LHCN-M2 (cell line): ENCODE measurements at regions not wholly inside any gene's neighbourhood (a gene's known extent, or its start where the extent isn't known, plus 50 kb on each side); places are given as distances from the start of the nearest gene placed in this dataset.
"Not testable (repeated sequence)": the region's sequence is repeated elsewhere in the genome, so short reads cannot be mapped to it uniquely, and the experiment has no call there.

Source experiments
- DNase-seq: peaks from one replicate; pipeline ENCODE4 v3.0.0-alpha.2; 2012; ENCODE audit warnings: low read depth

DNA sequence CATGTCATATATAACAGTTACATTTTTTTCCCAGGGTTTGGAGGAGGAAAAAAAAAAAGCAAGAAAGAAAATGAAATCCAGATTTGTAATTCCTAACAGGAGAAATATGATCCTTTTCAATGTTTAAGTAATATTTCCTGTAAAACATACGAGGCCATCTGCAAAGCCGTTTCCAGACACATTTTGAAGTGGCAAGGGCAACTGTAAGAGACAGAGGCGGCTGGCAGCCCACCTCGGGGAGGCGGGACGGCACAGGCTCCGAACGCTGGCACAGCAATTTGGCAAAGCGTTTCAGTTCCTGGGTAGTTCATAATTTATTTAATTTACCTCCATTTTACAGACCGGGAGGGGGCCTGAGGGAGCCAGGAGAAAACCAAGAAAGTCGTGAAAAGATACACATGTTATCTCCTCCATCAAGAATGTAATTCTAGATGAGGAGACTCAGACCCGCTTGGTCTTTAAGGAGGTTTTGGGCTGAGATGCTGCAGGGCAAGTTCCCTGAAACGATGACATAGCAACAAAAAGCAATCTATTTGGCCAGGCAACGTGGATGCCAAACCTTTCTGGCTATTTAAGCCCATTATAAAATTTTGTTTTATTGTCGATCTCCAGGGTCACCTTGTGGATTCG, 448.5 kb upstream of the MKI67 start:
- DNase-seq: no peak

DNA sequence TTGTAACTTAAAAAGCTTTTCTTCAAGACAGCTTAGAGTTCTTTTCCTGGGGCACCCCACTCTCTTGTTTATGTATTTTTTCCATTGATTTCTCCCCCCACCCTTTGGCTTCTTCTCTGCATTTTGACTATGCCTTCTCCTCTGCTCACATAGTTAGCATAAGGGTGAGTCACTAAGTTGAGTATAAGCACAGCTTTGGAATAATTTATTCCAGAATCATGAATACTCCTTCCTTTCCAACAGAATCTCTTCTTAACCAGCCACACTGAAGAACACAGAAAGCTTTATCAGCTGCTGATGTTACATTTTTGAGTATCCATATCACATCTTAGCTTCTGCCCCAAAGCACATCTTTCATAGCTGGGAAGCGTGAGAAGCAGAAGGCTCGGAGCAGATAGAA, 449.5 kb upstream of the MKI67 start:
- DNase-seq: no peak

DNA sequence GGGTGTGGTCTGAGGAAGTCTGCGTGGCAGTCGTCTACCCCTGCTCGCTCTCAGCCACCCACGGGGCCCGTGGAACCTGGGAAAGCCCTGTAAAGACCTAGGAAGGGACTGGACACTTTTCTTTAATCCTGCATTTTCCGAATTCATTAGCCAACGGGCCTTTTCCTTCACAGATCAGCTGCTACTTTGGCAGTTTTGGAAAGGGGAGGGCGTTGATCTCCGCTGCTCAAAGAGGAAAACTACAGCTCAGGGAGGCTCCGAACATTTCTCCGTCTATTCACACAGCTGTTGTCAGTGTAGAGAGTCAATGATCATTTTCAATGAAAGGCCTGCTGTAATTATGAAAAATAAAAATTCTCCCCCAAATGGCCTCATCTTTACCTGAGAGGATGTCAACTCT, 450.1 kb upstream of the MKI67 start:
- DNase-seq: no peak

DNA sequence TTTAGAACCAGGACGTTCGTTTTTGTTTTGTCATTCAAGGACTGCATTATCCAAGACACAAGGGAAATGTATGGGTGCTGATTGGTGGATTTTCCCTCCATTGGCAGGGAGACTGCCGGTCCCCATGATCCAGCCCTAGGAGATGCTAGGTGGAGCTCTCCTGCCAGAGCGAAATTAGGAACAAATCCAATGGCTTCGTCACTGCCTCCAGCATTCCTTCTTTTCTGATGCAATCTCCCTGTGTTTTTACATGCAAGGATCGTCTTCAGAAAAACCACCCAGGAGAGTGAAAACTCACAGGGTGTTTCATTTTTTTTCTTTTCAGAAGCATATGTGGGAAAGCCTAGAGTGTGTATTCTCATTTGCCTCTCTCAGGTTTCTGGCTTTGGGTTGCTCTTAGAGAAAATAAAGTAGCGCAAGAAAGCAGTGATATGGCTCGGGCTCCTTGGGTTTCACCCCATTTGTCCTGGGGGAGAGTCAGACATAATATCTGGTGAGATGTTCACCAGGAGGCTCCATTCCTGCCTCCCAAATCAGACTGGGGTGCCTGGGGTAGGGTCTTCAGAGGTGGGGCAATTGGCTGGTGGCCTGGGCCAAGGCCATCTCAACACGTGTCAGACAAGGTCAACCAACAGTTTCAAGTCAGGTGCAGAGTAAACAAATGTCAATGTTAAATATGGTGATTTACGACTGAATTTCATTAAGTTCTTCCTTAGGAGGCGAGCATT, 450.9 kb upstream of the MKI67 start:
- DNase-seq: no peak

DNA sequence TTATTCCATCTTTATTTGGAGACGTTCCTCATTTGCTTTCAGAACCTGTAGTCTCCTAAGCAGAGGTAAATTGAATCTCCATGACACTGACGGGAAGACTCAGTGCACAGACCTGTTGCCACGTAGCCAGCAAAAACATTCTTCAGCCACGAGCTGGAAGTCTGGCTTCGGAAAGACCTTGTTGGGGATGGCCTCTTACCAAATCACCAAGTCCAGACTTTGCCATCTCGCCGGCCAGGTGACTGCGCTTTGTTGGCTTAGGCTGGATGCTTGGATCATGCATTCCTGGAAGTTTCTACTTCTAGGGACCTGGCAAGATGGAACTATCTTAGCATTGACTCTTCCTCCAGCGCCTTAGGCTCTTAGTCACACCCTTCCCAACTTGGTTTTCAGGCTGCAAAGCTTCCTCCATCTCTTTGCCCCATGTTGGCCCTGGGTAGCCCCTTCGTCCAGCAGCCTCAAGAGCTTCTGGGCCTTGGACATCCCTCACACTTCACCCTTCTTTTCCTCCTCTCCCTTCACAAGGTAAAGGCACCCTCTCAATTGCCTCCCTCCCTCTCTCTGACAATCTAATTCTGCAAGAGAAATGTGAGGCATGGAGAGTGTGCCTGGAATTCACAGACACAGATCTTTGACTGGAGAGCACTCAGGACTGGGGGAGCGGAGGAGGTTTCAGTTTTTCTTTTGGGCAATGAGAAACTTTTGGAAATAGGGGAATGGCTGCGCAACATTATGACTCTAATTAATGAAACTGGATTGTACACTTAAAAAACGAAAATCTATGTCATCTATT, 451.9 kb upstream of the MKI67 start:
- DNase-seq: no peak

DNA sequence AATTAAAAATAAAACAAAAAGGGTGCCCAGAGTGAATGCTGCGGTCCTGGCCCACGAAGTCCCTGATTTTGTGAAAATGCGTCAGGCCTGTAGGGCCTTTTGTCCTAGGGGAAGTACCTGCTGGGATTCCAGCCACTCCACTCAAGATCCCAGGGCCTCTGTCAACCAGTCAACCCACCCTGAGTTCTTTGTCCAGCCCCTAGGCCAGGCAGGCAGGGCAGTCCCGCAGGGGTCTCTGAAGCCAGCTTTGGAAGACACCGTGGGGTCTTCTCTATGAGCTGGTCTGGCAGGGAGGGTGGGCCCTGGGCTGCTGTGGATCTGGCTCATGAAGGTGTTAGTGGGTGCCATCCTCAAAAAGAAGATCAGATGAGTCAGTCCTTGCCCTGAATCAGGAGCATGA, 452.5 kb upstream of the MKI67 start:
- no peak for DNase-seq

DNA sequence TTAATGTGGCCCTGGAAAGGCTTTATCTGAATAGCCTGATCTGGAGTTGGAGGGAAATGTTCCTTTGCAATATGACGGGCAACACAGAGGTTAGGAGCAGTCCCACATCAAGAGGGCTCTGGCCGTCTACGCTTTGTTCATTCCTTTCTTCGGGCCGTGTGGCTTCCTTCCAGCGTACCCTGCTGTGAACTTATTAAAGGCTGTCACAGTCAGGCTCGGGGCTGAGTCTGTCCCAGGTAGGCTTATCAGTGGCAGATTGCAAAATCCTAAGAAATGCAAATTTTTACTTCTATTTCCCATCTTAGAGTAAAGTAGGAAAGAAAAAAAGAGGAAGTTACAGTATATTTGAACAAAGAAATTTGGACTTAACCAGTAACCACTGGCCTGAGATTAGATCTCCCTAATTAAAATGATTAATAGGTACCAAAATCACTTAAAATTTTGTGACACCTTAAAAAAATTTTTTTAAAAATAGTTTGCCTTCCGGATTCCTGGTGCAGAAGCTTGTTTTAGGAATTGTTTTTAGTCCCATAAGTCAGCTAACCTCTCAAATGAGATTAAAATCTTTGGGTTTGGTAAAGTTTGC, 453.1 kb upstream of the MKI67 start:
- DNase-seq: no peak

DNA sequence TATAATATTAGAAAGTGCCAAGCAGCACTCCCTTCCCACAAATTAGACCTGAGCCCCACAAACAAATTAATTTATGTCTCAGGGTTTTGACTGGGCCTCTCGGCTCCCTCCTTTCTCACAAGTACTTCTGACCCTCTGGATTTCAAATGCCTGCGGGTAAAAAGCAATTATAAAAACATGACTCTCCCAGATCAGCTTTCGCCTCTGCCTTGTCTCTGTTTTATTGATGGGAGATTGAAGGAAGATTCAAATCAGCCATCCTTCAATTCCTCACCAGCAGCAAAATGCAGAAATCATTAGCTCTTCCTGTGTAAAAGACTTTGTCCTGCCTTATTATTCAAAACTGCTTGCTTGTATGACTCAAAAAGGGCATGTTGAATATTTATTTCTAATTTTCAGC, 453.7 kb upstream of the MKI67 start:
- DNase-seq: no peak

DNA sequence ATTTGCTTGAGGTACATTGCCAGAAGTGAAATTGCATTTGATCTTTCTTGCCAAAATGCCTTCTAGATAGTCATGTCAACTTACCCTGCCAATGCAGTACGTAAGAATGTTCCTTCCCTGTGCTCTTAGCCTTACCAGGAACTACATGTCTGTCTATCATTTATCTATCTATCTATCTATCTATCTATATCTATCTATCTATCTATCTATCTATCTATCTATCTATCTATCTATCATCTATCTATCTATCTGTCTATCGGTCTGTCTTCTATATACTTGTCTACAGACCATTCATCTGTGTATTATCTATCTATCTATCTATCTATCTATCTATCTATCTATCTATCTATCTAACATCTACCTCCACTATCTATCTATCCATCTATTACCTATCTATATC, 456.9 kb upstream of the MKI67 start:
- DNase-seq: not testable (repeated sequence)

DNA sequence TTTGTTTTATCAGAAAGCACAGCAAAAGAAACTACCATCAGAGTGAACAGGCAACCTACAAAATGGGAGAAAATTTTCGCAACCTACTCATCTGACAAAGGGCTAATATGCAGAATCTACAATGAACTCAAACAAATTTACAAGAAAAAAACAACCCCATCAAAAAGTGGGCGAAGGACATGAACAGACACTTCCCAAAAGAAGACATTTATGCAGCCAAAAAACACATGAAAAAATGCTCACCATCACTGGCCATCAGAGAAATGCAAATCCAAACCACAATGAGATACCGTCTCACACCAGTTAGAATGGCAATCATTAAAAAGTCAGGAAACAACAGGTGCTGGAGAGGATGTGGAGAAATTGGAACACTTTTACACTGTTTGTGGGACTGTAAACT, 460.4 kb upstream of the MKI67 start:
- DNase-seq: not testable (repeated sequence)

DNA sequence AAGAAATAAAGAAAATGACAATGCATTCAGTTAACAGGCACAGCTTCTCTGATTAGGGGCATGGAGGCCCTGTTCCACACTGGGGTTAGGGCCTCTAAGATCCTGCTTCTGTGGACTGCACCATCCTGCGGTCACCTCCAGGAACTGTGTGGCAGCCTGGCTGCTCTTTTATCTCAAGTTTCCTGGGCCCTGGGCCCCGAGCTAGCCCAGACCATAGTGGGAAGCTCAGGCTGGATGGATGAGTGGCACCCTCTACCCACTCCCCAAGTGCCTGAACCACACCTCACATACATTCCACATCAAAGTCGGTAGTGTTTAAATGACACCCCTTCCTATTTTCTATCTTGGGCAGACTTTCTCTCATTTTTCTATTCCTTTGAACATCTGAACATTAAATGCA, 461.5 kb upstream of the MKI67 start:
- no peak for DNase-seq

DNA sequence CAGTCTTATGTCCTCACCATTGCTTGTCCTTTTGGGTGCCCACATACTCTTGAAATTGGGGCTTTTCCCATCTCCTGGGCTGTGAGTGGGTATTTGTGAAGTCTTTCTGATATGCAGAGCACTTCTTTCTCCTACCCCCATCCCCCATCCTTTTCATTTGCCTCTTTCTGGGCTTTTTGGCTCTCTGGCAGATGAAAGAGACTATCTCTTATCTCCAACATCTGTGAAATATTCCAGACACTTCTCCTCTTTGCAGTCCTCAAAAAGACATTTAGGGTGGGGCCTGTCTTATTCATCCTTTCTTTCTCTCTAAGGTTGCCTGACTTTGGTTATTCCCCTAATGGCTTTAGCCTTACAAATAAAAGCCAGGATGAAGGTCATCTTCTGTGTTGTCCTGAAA, 462.2 kb upstream of the MKI67 start:
- DNase-seq: no peak

DNA sequence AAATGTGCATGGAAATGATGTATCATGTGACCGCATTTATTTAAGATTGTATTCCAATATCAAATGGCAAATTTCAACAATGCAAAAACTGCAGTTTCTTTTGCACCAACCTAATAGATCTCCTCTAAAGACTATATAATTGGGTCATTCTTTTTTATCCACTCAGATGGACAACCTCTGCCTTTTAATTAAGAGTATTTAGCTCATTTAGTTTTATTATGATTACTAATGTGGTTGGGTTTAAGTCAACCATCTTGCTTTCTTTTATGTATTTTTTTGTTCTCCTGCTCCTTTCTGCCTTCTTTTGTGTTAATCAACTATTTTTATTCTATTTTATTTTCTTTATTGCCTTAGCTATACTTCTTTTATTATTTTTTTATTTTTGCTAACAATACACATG, 468.5 kb upstream of the MKI67 start:
- no peak for DNase-seq

DNA sequence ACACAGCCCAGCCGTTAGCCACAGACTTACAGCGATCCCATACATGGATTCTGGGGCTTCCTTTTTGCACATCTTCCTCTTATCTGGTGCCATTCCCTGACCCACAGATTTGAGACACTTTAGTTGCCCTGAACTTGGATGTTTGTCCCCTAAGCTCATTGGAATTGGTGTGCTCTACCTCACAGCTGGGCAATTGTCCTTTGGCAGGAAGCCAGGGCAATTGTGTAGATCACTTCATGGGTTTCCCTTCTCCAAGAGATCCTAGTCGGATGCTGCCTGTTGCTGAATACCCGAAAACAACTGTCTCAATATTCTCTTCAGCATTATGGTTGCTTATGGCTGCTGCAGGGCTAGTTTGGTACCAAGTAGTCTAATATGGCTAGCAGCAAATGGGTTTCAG, 470.7 kb upstream of the MKI67 start:
- DNase-seq: no peak

DNA sequence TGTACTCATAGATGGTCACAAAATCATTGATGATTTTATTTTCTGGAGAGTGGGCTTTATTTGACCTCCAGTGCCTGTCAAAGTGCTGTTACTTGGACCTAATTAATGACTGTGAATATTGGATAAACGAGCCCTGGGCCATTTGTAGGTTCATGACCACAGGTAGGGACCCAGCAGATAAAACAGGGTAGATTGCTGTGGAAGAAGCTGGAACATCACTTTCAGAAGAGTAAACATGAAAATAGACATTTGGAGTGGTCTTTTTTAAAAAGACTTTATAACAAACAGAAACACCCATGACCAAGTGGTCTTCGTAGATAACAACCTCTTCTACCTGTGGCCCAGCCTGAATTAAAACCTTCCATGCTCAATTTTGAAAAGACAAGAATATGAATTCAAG, 472.8 kb upstream of the MKI67 start:
- DNase-seq: no peak

DNA sequence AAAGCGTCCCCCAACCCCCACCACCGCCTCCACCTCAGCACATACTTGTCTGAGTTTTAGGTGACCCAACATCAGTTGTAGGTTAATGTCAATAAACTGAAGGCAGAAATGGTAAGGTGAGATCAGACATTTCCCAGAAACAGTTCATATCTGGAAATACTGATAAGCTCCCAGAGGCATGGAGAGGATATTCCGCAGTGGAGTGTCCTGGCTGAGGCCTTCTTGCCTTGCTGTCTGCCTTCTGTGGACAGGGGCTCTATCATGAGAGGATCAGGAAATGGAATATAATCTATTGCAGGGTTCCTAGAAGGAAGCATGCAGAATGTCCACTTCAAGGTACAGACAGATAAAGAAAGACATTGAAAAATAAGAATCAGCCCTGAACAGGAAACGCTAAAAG, 473.3 kb upstream of the MKI67 start:
- no peak for DNase-seq

DNA sequence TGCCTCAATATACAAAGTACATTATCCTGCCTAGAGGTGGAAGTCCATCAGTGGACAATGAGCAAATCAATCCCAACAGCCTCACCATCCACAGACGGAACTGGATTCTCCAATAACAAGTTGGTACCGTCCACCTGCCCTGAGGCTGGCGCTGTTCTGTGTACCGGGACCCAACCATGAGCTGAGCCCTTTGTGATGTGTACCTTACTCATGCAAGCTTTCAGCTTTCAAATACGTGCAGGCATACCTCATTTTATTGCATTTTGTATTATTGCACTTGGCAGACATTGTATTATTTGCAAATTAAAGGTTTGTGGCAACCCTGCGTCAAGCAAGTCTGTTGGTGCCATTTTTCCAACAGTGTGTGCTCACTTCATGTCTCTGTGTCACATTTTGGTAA, 476.0 kb upstream of the MKI67 start:
- DNase-seq: no peak

DNA sequence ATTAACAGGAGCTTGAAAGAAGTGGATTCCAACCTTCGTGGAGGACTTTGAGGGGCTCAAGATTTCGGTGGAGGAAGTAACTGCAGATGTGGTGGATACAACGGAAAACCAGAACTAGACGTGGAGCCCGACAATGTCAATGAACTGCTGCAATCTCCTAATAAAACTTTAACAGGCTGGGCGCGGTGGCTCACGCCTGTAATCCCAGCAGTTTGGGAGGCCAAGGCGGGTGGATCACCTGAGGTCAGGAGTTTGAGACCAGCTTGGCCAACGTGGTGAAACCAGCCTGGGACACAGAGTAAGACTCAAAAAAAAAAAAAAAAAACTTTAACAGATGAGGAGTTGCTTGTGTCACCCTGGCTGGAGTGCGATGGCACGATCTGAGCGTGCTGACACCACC, 477.8 kb upstream of the MKI67 start:
- no peak for DNase-seq

DNA sequence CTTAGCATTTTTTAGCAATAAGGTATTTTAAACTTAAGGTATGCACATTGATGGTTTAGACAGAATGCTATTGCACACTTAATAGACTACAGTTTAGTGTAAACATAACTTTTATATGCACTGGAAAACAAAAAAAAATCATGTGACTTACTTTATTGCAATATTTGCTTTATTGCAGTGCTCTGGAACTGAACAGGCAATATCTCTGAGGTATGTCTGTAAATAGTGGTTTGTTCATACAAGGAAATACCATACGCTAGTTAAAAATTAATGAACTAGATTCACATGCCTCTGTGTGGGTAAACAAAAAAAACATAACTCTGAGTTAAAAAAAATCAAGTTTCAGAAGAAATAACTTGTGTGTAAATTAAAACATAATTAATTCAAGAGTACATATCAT, 479.0 kb upstream of the MKI67 start:
- no peak for DNase-seq

DNA sequence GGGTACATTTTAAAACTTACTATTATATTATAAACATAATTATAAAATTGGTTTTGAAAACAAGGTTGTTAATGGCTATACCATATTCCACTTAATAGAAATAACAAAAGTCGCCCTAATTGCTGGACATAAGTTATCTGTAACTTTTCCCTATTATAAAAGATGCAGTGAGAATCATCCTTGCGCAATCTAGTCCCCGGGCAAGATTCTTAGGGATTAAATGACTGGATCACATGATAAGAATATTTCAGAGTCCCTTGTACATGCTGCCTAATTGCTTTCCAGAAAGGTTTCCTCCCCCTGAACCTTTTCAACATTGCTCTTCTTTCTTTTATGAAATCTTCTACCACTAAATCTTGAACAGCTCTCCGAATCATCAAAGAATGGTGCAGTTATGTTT, 479.8 kb upstream of the MKI67 start:
- no peak for DNase-seq

DNA sequence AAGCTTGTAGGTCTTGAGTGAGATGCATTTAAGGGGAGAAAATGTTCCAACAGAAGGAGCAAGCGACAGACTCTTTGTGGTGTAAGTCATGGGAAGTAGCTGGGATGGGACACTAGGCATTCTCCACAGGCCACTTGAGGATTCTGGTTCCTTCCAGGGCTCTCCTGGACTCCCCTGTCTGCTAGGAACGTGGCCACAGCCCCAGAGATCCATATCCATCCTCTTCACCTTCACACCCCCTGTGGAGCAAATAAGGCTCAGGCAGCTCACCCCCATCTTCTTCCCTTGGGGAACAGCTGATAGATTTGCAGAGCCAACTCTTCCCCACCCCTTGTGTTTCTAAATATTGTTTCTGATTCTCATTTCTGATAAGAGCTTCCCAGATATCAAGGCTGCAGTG, 482.6 kb upstream of the MKI67 start:
- DNase-seq: no peak

DNA sequence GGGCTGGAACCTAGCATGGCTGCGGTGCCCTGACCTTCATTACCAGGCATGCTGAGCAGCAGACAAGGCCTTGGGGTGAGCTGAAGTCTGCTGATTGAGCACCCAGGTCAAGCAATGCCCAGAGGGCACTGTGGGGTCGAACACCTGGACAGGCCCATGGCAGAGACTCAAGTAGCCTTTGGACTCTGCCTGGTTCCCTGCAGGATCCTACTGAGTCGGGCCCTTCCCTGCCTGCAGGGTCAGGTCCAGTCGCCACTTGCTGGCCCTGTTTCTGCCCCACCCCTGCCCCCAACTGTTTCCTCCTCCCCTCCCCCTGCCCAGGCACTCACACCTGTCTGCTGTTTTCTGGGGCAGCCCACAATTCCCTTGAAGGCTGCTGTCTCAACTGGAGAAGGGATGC, 483.2 kb upstream of the MKI67 start:
- no peak for DNase-seq

DNA sequence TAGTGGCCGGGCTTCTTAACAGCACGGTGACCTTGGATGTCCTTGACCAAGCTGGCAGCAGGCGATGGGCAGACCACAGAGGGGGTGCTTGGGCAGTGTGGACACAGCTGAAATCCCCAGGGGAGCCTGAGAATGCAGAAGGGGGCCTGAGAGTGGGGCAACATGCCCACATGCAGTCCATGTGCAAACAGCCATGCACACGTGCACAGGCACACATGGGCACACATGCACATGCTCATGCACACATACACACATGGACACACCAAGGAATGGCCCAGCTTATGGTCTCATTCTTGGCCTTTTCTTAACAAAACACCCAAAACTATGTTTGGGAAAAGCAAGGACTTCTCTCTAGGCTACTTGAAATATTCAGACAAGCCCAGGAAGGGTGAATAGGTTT, 483.9 kb upstream of the MKI67 start:
- no peak for DNase-seq
